Neutrophil (primary cell): ENCODE measurements at regions not wholly inside any gene's neighbourhood (a gene's known extent, or its start where the extent isn't known, plus 50 kb on each side); places are given as distances from the start of the nearest gene placed in this dataset.

Experiments used
- H3K27ac ChIP-seq: fragments of 200-600 bp; sonication (generic); 2 replicates; pipeline ENCODE4 v1.5.1; 2016; ENCODE audit warnings: mild to moderate bottlenecking, moderate library complexity
- H3K27me3 ChIP-seq: fragments of 200-600 bp; sonication (generic); 2 replicates; pipeline ENCODE4 v1.6.0; 2016; ENCODE audit warnings: mild to moderate bottlenecking
- H3K36me3 ChIP-seq: fragments of 200-600 bp; sonication (generic); 2 replicates; pipeline ENCODE4 v1.5.1; 2017
- H3K4me1 ChIP-seq, 2 experiments: fragments of 200-600 bp in 1 of 2; sonication (generic) in 1 of 2; 1 replicate in 1 of 2; 2 replicates in 1 of 2; pipeline versions ENCODE4 v1.5.1 to v1.6.1; 2013 to 2016; ENCODE audit warnings: low read depth in 1 of 2, low read length in 1 of 2, mild to moderate bottlenecking in 1 of 2, moderate library complexity in 1 of 2; ENCODE audit not compliant: control insufficient read depth in 1 of 2, insufficient read depth in 1 of 2
- H3K4me3 ChIP-seq, 2 experiments: fragments of 200-600 bp in 1 of 2; sonication (generic) in 1 of 2; 1 replicate in 1 of 2; 2 replicates in 1 of 2; pipeline ENCODE4 v1.5.1; 2013 to 2016; ENCODE audit warnings: low read depth in 1 of 2, low read length in 1 of 2, mild to moderate bottlenecking in 1 of 2, moderate library complexity in 1 of 2
- H3K9me3 ChIP-seq: fragments of 200-600 bp; sonication (generic); 2 replicates; pipeline ENCODE4 v1.5.1; 2016
- TF ChIP-seq, protein P1 (sequence below): fragments of 200-600 bp; sonication (generic); IDR thresholded peaks from 2 replicates; pipeline ENCODE4 v1.5.1; 2016; ENCODE audit warnings: antibody characterized with exemption

DNA sequence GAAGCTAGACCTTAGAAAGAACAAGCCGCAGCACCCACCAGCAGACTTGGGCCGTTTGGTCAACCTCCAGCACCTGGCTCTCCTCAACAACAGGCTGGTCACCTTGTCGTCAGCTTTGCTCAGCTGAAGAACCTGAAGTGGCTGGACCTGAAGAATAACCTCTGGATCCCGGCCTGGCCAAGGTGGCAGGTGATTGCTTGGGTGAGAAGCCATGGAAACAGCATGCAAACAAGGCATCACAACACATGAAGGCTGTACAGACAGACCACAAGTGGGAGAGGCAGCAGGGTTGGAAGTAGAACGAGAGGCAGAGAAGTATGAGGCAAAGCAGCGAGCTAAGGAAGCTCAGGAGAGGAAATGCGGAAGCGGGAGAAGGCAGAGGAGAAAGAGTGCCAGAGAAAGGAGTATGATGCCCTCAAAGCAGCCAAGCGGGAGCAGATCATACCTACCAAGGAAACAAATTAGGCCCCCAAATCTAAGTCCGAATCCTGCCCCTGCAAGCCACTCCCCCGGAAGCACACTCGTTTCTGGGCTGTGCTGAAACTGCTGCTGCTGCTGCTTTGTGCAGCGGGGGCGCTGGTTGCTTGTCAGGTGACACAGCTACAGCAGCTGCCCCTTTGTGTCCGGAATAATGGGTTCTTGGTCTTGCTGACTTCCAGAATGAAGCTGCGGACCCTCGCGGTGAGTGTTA is 121.6 kb upstream of the LGSN start:
- H3K4me3 ChIP-seq, result peak overlapping the region; percentile 21 to 45
- no peaks in the 10 kb centered on the region for H3K4me1 ChIP-seq
- peak overlapping the region; percentile 57 for H3K27ac ChIP-seq
- no peaks in the 10 kb centered on the region for H3K36me3 ChIP-seq
- no peaks in the 10 kb centered on the region for H3K9me3 ChIP-seq
- H3K27me3 ChIP-seq, result peaks cover 2% of the 10 kb centered on the region
- TF ChIP-seq, protein P1, sequence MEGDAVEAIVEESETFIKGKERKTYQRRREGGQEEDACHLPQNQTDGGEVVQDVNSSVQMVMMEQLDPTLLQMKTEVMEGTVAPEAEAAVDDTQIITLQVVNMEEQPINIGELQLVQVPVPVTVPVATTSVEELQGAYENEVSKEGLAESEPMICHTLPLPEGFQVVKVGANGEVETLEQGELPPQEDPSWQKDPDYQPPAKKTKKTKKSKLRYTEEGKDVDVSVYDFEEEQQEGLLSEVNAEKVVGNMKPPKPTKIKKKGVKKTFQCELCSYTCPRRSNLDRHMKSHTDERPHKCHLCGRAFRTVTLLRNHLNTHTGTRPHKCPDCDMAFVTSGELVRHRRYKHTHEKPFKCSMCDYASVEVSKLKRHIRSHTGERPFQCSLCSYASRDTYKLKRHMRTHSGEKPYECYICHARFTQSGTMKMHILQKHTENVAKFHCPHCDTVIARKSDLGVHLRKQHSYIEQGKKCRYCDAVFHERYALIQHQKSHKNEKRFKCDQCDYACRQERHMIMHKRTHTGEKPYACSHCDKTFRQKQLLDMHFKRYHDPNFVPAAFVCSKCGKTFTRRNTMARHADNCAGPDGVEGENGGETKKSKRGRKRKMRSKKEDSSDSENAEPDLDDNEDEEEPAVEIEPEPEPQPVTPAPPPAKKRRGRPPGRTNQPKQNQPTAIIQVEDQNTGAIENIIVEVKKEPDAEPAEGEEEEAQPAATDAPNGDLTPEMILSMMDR, result no peak

- no peak overlapping the region for H3K27ac ChIP-seq
- TF ChIP-seq, protein P1, result no peak
- no peaks in the 10 kb centered on the region for H3K27me3 ChIP-seq
- no peaks in the 10 kb centered on the region for H3K36me3 ChIP-seq
- H3K4me3 ChIP-seq, result no peak overlapping the region
- H3K9me3 ChIP-seq, result no peaks in the 10 kb centered on the region
- H3K4me1 ChIP-seq, result no peaks in the 10 kb centered on the region
These were observed 123.1 kb upstream of the LGSN start for GRCh38 chr6:63442870-63443269.

GRCh38 chr6:63444768-63445167 is 125.0 kb upstream of the LGSN start:
- H3K9me3 ChIP-seq, result no peaks in the 10 kb centered on the region
- H3K36me3 ChIP-seq, result no peaks in the 10 kb centered on the region
- TF ChIP-seq, protein P1, result no peak
- H3K4me3 ChIP-seq, result no peak overlapping the region
- no peak overlapping the region for H3K27ac ChIP-seq
- H3K4me1 ChIP-seq, result no peaks in the 10 kb centered on the region
- no peaks in the 10 kb centered on the region for H3K27me3 ChIP-seq

- Histone ChIP-seq H3K4me3 (no peak overlapping the region), H3K27me3 (no peaks in the 10 kb centered on the region), H3K4me1 (no peaks in the 10 kb centered on the region), H3K9me3 (no peaks in the 10 kb centered on the region), H3K27ac (no peak overlapping the region), H3K36me3 (no peaks in the 10 kb centered on the region)
- TF ChIP-seq, protein P1, result no peak
These were observed 125.9 kb upstream of the LOC128125822 start for GRCh38 chr6:63446405-63446804.

GRCh38 chr6:63447134-63447533 is 125.1 kb upstream of the LOC128125822 start:
- Histone ChIP-seq H3K27ac (no peak overlapping the region), H3K4me1 (no peaks in the 10 kb centered on the region), H3K4me3 (no peak overlapping the region), H3K9me3 (no peaks in the 10 kb centered on the region), H3K36me3 (no peaks in the 10 kb centered on the region), H3K27me3 (no peaks in the 10 kb centered on the region)
- TF ChIP-seq, protein P1, result no peak
